T-helper 1 cell treated with Interleukin-12 subunit alpha and Interleukin-12 subunit beta and Interleukin-4 antibody, amounts not matched to agents 30 μg/mL and 1 μg/mL, for 36 hours (primary cell): ENCODE measurements at regions not wholly inside any gene's neighbourhood (a gene's known extent, or its start where the extent isn't known, plus 50 kb on each side); places are given as distances from the start of the nearest gene placed in this dataset.

Source experiments
- H3K27ac Mint-ChIP-seq: one replicate; pipeline ENCODE4 v1.8.0; 2021; ENCODE audit warnings: mild to moderate bottlenecking, mixed read lengths
- H3K27me3 Mint-ChIP-seq: one replicate; pipeline ENCODE4 v1.8.0; 2021; ENCODE audit warnings: low read depth, mixed read lengths
- H3K36me3 Mint-ChIP-seq: one replicate; pipeline ENCODE4 v1.8.0; 2021; ENCODE audit warnings: low read depth, mixed read lengths
- H3K4me1 Mint-ChIP-seq: one replicate; pipeline ENCODE4 v1.8.0; 2021; ENCODE audit warnings: low read depth, mixed read lengths
- H3K4me3 Mint-ChIP-seq: one replicate; pipeline ENCODE4 v1.8.0; 2021; ENCODE audit warnings: mild to moderate bottlenecking, moderate library complexity, mixed read lengths
- H3K9me3 Mint-ChIP-seq: one replicate; pipeline ENCODE4 v1.8.0; 2021; ENCODE audit warnings: mixed read lengths

DNA sequence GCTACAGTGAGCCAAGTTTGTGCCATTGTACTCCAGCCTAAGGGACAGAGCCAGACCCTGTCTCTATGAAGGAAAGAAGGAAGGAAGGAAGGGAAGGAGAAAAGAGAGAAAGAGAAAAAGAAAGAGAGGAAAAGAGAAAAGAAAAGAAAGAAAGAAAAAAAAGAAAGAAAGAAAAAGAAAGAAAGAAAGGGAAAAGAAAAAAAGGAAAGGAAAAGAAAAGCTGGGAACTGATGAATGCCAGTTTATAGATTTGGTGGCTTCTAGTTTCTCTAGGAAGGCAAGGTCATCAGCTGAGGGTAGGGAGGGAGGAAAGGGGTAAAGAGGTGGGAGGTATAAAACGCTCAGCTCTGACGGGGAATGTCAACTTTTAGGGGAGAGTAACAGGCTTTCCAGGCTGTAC, 62.3 kb upstream of the AKT3 start:
- Mint-ChIP-seq H3K9me3 (no peaks in the 10 kb centered on the region), H3K27me3 (peaks cover 22% of the 10 kb centered on the region), H3K27ac (no peak overlapping the region), H3K36me3 (no peaks in the 10 kb centered on the region), H3K4me3 (no peak overlapping the region), H3K4me1 (peaks cover 4% of the 10 kb centered on the region)

DNA sequence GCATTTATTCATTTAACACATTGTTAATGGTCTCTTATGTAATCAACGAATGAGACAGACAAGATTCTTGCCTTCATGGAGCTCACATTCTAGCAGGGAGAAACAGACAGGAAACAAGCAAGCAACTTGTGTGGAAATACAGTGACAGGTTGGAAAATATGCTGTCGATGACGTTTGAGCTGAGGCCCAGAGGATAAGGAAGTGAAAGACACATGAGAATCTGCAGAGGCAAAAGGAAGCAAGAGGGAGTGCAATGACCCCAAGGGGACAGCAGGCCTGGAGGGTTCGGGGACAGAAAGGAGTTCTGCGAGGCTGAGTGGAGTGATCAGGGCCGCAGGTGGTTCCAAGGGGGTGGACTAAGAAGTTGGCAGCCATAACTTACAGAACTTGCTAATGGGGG, 60.6 kb upstream of the AKT3 start:
- H3K4me1 Mint-ChIP-seq = no peaks in the 10 kb centered on the region
- no peaks in the 10 kb centered on the region for H3K9me3 Mint-ChIP-seq
- peaks cover 8% of the 10 kb centered on the region for H3K27me3 Mint-ChIP-seq
- no peaks in the 10 kb centered on the region for H3K36me3 Mint-ChIP-seq
- no peak overlapping the region for H3K4me3 Mint-ChIP-seq
- H3K27ac Mint-ChIP-seq = no peak overlapping the region

DNA sequence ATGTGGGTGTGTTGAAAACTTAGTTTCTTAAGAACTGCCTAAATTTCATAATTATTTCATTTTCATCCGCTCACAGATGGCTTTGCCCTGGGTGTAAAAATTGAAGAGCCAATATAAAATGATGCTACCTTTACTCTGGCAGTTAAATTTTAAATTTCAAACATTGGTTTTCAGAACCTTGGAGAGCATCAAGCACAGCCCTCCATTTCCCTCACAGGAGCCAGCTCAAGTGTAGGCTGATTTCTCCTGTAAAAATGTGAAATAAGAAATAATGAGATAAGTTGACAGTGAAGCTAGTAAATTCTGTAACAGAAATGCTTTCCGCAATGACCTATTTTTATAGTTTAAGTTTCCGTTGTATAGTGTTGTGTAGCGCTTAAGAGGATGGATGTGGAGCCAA, 53.9 kb upstream of the AKT3 start:
- Mint-ChIP-seq H3K4me3 (no peak overlapping the region), H3K27ac (no peak overlapping the region), H3K9me3 (no peaks in the 10 kb centered on the region), H3K36me3 (no peaks in the 10 kb centered on the region), H3K4me1 (no peaks in the 10 kb centered on the region), H3K27me3 (peaks cover 4% of the 10 kb centered on the region)

DNA sequence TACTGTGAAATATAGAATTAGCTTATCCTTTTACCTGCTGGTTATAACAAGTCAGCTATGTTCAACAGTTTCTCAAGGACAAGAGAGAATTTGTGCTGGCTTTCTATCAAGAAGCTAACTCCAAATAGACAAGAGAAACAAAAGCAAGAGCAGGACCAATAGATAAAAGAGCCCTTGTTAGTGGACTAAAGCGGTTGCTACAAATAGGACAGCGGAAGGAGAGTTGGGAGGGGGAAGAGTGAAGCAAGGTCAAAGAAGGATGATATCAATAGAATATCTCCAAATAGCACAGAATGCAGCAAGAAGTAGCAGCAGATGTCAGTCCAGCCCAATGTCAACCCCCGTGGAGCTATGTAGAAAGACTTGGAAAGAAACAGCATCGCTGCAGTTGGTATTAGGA, 53.0 kb upstream of the AKT3 start:
- H3K36me3 Mint-ChIP-seq = no peaks in the 10 kb centered on the region
- no peaks in the 10 kb centered on the region for H3K4me1 Mint-ChIP-seq
- no peaks in the 10 kb centered on the region for H3K9me3 Mint-ChIP-seq
- H3K27ac Mint-ChIP-seq = no peak overlapping the region
- H3K27me3 Mint-ChIP-seq = peaks cover 4% of the 10 kb centered on the region
- H3K4me3 Mint-ChIP-seq = no peak overlapping the region

DNA sequence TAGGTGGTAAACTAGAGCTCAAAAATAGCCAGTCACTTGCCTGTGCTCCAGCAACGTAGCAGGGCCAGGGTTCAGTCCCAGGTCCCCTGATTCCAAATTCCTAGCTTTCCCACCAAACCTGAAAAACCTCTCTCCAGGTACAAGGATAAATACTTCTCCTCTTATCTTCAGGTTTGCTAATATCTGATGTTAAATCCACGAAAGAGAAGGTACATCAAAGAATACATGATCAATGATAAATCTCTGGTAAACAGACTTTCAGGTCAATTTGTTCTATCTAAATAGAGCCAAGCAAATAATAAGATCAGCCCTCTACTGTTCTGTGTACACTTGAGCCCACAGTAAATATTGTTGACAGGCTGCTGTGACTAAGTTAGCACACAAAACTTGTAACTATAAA, 52.1 kb upstream of the AKT3 start:
- no peak overlapping the region for H3K27ac Mint-ChIP-seq

More for the DNA sequence above, 52.1 kb upstream of the AKT3 start:
- H3K36me3 Mint-ChIP-seq = no peaks in the 10 kb centered on the region
- H3K9me3 Mint-ChIP-seq = no peaks in the 10 kb centered on the region
- no peak overlapping the region for H3K4me3 Mint-ChIP-seq
- H3K4me1 Mint-ChIP-seq = no peaks in the 10 kb centered on the region
- peaks cover 4% of the 10 kb centered on the region for H3K27me3 Mint-ChIP-seq
